ENCODE measurements at regions not wholly inside any gene's neighbourhood (a gene's known extent, or its start where the extent isn't known, plus 50 kb on each side); places are given as distances from the start of the nearest gene placed in this dataset.

DNA sequence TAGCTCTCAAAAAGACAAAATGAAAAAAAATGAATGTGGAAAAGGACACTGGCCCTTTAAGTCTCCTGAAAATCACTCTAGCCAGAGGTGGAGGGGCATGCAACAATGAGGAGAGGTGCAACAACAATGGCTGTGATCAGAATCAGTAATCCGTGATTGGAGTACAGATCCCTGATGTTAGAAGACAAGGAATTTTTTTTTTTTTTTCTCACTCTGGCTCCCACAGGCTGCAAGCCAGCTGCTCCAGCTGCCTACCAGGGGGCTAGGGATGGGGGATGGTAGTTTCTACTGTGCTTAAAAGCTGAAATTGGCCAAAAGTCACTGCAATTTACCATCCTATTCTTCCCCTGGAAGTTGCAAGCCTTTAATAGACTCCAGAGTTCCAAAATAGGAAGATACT is 54.5 kb downstream of the STYXL2 start (continued):
- TF ChIP-seq KDM1A (IDR thresholded peaks at IDR 0.05; ENCODE audit: borderline replicate concordance, low read length) (no peak), SP4 (IDR thresholded peaks at IDR 0.05; ENCODE audit: low read length) (no peak), RFX5 (IDR thresholded peaks at IDR 0.05; ENCODE audit: borderline replicate concordance, low read depth, low read length) (no peak), ZNF274 (IDR thresholded peaks at IDR 0.05; ENCODE audit: borderline replicate concordance, extremely low read depth, low read length) (no peak), CREB1 (IDR thresholded peaks at IDR 0.05) (no peak), CEBPB (IDR thresholded peaks at IDR 0.05; ENCODE audit: low read depth, low read length) (no peak)
- TF ChIP-seq, protein P1, sequence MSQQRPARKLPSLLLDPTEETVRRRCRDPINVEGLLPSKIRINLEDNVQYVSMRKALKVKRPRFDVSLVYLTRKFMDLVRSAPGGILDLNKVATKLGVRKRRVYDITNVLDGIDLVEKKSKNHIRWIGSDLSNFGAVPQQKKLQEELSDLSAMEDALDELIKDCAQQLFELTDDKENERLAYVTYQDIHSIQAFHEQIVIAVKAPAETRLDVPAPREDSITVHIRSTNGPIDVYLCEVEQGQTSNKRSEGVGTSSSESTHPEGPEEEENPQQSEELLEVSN (IDR thresholded peaks at IDR 0.05) = no peak
- TF ChIP-seq, protein P2, sequence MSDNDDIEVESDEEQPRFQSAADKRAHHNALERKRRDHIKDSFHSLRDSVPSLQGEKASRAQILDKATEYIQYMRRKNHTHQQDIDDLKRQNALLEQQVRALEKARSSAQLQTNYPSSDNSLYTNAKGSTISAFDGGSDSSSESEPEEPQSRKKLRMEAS (IDR thresholded peaks at IDR 0.05) = no peak

Measured in H1 (cell line).